IMR-90 (cell line): ENCODE measurements at regions not wholly inside any gene's neighbourhood (a gene's known extent, or its start where the extent isn't known, plus 50 kb on each side); places are given as distances from the start of the nearest gene placed in this dataset.

Experiments
- ATAC-seq: fragments of 200-7000 bp; cut with Tn5 transposase; 2 replicates; pipeline ENCODE4 v1.9.1; 2020; ENCODE audit warnings: low read depth, mild to moderate bottlenecking, moderate library complexity
- BruUV-seq: library from RNA; stranded (reverse); fragments of 400-500 nt; replicated peaks from 2 replicates; lab custom pipeline; 2021; lab: Mats Ljungman, UMichigan
- CTCF ChIA-PET: fragments of 300-600 bp; formaldehyde crosslinking; extraction: SDS; loops from one replicate; lab custom pipeline; 2021; ENCODE audit warnings: antibody characterized with exemption; lab: Yijun Ruan, JAX
- POLR2A ChIA-PET: fragments of 300-600 bp; sonication (Branson Sonifier 250); formaldehyde crosslinking; loops from one replicate; lab custom pipeline; 2022; ENCODE audit warnings: antibody characterized with exemption; ENCODE audit not compliant: unreplicated experiment; lab: Charles Lee
- DNase-seq: peaks from one replicate; pipeline ENCODE4 v3.0.0; 2013
- H2AFZ ChIP-seq: replicated peaks from 2 replicates; pipeline ENCODE3; 2013; ENCODE audit warnings: low read length, mild to moderate bottlenecking; ENCODE audit not compliant: poor library complexity
- H2AK5ac ChIP-seq: 2 replicates; pipeline ENCODE4 v1.6.1; 2013; ENCODE audit warnings: low read depth, low read length, inconsistent platforms
- H2AK9ac ChIP-seq: replicated peaks from 2 replicates; pipeline ENCODE3; 2013; ENCODE audit warnings: mild to moderate bottlenecking, low read depth, low read length, moderate library complexity; ENCODE audit not compliant: poor library complexity
- H2BK120ac ChIP-seq: 2 replicates; pipeline ENCODE4 v1.6.1; 2013; ENCODE audit warnings: low read depth, low read length, inconsistent platforms
- H2BK15ac ChIP-seq: 3 replicates; pipeline ENCODE4 v1.6.1; 2013; ENCODE audit warnings: low read depth, low read length, inconsistent platforms
- H2BK20ac ChIP-seq: 2 replicates; pipeline ENCODE4 v1.6.1; 2013; ENCODE audit warnings: low read depth, mild to moderate bottlenecking, inconsistent platforms, low read length, moderate library complexity
- H2BK5ac ChIP-seq: 2 replicates; pipeline ENCODE4 v1.6.1; 2013; ENCODE audit warnings: mild to moderate bottlenecking, low read depth, low read length, inconsistent platforms; ENCODE audit not compliant: poor library complexity, severe bottlenecking
- H3K14ac ChIP-seq: replicated peaks from 2 replicates; pipeline ENCODE4 v1.6.1; 2013; ENCODE audit warnings: low read depth, low read length, inconsistent platforms
- H3K18ac ChIP-seq: 2 replicates; pipeline ENCODE4 v1.6.1; 2013; ENCODE audit warnings: low read depth, low read length, control low read depth
- H3K23ac ChIP-seq: 2 replicates; pipeline ENCODE4 v1.6.1; 2013; ENCODE audit warnings: low read depth, low read length, inconsistent platforms
- H3K27ac ChIP-seq: 2 replicates; pipeline ENCODE4 v1.5.1; 2013; ENCODE audit warnings: mild to moderate bottlenecking, control low read depth, low read length; ENCODE audit not compliant: insufficient read depth
- H3K27me3 ChIP-seq: 2 replicates; pipeline ENCODE4 v1.6.1; 2013; ENCODE audit warnings: low read length; ENCODE audit not compliant: control insufficient read depth, insufficient read depth
- H3K36me3 ChIP-seq: 2 replicates; pipeline ENCODE4 v1.6.1; 2013; ENCODE audit warnings: low read length, mixed read lengths; ENCODE audit not compliant: control insufficient read depth, insufficient read depth
- H3K4ac ChIP-seq: 2 replicates; pipeline ENCODE4 v1.6.1; 2013; ENCODE audit warnings: low read depth, low read length, inconsistent platforms
- H3K4me1 ChIP-seq: 2 replicates; pipeline ENCODE4 v1.6.1; 2013; ENCODE audit warnings: low read length, mixed read lengths; ENCODE audit not compliant: control insufficient read depth, insufficient read depth
- H3K4me2 ChIP-seq: 2 replicates; pipeline ENCODE4 v1.6.1; 2013; ENCODE audit warnings: low read depth, mild to moderate bottlenecking, control low read depth, low read length, moderate library complexity
- H3K4me3 ChIP-seq: 2 replicates; pipeline ENCODE4 v1.5.1; 2013; ENCODE audit warnings: low read depth, mild to moderate bottlenecking, control low read depth, low read length, moderate library complexity; ENCODE audit not compliant: insufficient read depth
- H3K56ac ChIP-seq: 2 replicates; pipeline ENCODE4 v1.6.1; 2013; ENCODE audit warnings: low read length, inconsistent platforms; ENCODE audit not compliant: insufficient read depth; ENCODE audit errors: extremely low read depth
- H3K79me1 ChIP-seq, 2 experiments: 2 replicates each; pipeline ENCODE4 v1.6.1; 2013; ENCODE audit warnings: low read length in 2 of 2, inconsistent platforms in 1 of 2, low read depth in 1 of 2
- H3K9ac ChIP-seq: 2 replicates; pipeline ENCODE4 v1.6.1; 2013; ENCODE audit warnings: low read depth, low read length, control low read depth
- H3K9me1 ChIP-seq: 2 replicates; pipeline ENCODE4 v1.6.1; 2013; ENCODE audit warnings: low read length, inconsistent platforms; ENCODE audit not compliant: insufficient read depth
- H3K9me3 ChIP-seq: 2 replicates; pipeline ENCODE4 v1.6.1; 2013; ENCODE audit warnings: low read length; ENCODE audit not compliant: control insufficient read depth, insufficient read depth
- H4K20me1 ChIP-seq: 2 replicates; pipeline ENCODE4 v1.6.1; 2013; ENCODE audit warnings: low read length, inconsistent platforms; ENCODE audit not compliant: insufficient read depth
- H4K5ac ChIP-seq: 2 replicates; pipeline ENCODE4 v1.6.1; 2013; ENCODE audit warnings: mild to moderate bottlenecking, low read depth, low read length, control low read depth
- H4K8ac ChIP-seq, 2 experiments: 2 replicates each; pipeline ENCODE4 v1.6.1; 2013; ENCODE audit warnings: low read depth in 2 of 2, low read length in 2 of 2, control low read depth in 1 of 2, inconsistent platforms in 1 of 2
- H4K91ac ChIP-seq: 2 replicates; pipeline ENCODE4 v1.6.1; 2013; ENCODE audit warnings: low read depth, low read length, inconsistent platforms; ENCODE audit not compliant: insufficient read depth
- FOS ChIP-seq: fragments of 150-350 bp; IDR thresholded peaks from 2 replicates; pipeline ENCODE4 v1.6.1; 2016; ENCODE audit warnings: low read depth, low read length
- MAFK ChIP-seq: IDR thresholded peaks from 2 replicates; pipeline ENCODE4 v1.6.1; 2012; ENCODE audit warnings: low read depth, low read length, improper control_type of control experiment
- RCOR1 ChIP-seq: IDR thresholded peaks from 2 replicates; pipeline ENCODE4 v1.6.1; 2012; ENCODE audit warnings: mild to moderate bottlenecking, low read length, improper control_type of control experiment; ENCODE audit not compliant: insufficient replicate concordance
- WGBS, 2 experiments: methylation state at CpG; one replicate each; pipeline versions ENCODE4 v1.1.5 to v1.1.7; 2013; ENCODE audit warnings: missing lambda C conversion rate in 2 of 2; ENCODE audit not compliant: insufficient read length in 1 of 2; ENCODE audit errors: extremely low coverage in 2 of 2; 5-methylcytosine and 5-hydroxymethylcytosine counted together
- dilution Hi-C: fragments of 300-500 bp; cut with HindIII; formaldehyde crosslinking; loops from one replicate; pipeline ENCODE4 v1.14.3; 2018; ENCODE audit warnings: low sequenced_read_pairs; ENCODE audit not compliant: unreplicated experiment
- in situ Hi-C: fragments of 300-500 bp; cut with MboI; formaldehyde crosslinking; loops from 3 replicates; pipeline ENCODE4 v1.14.3; 2019; ENCODE audit warnings: low sequenced_read_pairs, inconsistent platforms, mixed read lengths
- intact Hi-C: fragments of 100-400 bp; cut with micrococcal nuclease; formaldehyde crosslinking; loops from 2 replicates; pipeline ENCODE4 v1.10.0; 2022

DNA sequence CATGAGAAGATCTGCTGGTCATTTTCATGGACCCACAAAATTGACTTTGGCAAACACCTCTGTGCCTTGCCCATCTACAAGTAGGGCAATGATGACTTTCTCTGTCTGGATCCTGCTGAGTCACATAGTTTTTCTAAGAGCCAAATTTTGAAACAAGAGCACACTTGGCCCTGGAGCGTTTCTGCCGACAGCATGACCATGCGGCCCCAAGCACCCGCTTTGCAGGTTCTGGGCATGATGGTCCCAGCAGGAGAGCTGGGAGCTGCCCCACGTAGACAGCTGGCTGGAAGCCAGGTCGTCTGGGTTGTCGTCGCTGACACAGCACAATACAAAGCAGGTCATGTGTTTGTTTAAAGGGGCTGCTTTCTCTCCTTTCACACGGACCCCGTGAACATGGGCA, 159.8 kb downstream of the SYK start:
- H3K36me3 ChIP-seq = no peaks in the 10 kb centered on the region
- ChIA-PET POLR2A (no interaction called here), CTCF (no interaction called here)
- no peak overlapping the region for H3K4me3 ChIP-seq
- H3K27ac ChIP-seq = no peak overlapping the region
- ATAC-seq = no peak; the same call in 1 of the 2 replicates
- no peaks in the 10 kb centered on the region for H4K20me1 ChIP-seq
- H3K23ac ChIP-seq = no peak overlapping the region
- BruUV-seq = no TSS peak
- 47% methylated on average over 2 of the region's 10 CpGs; no CpG with 5 or more reads in 1 of the 2 experiments for WGBS, 2 experiments
- H2AFZ ChIP-seq = peak overlapping the region; percentile 44
- H3K4ac ChIP-seq = peak overlapping the region; percentile 14; the same call in 1 of the 2 replicates
- H2BK5ac ChIP-seq = no peak overlapping the region
- H3K9ac ChIP-seq = no peak overlapping the region
- DNase-seq = peak; percentile 20
- H3K9me3 ChIP-seq = no peaks in the 10 kb centered on the region
- H4K5ac ChIP-seq = no peak overlapping the region
- no peak overlapping the region for H3K14ac ChIP-seq
- no peak overlapping the region for H2BK20ac ChIP-seq
- no peak for TF ChIP-seq FOS
- TF ChIP-seq RCOR1 = no peak
- peak; percentile 34; the same call in 1 of the 2 replicates for TF ChIP-seq MAFK
- H3K27me3 ChIP-seq = no peaks in the 10 kb centered on the region
- no peak overlapping the region for H3K56ac ChIP-seq
- no peak overlapping the region for H2BK120ac ChIP-seq
- peaks cover 13% of the 10 kb centered on the region; the same call in 1 of the 2 replicates for H3K9me1 ChIP-seq
- H3K79me1 ChIP-seq = no peaks in the 10 kb centered on the region
- H2BK15ac ChIP-seq = no peak overlapping the region
- no peak overlapping the region for H2AK9ac ChIP-seq
- H3K4me1 ChIP-seq = peaks cover 10% of the 10 kb centered on the region
- H4K91ac ChIP-seq = peak overlapping the region; percentile 15; the same call in 1 of the 2 replicates
- intact Hi-C loops (no loop called here), dilution Hi-C loops (no loop called here), in situ Hi-C loops (no loop called here)
- no peak overlapping the region for H4K8ac ChIP-seq
- H3K18ac ChIP-seq = no peak overlapping the region
- no peak overlapping the region for H3K4me2 ChIP-seq
- peak overlapping the region; percentile 43; the same call in 1 of the 2 replicates for H2AK5ac ChIP-seq
